ENCODE measurements at regions not wholly inside any gene's neighbourhood (a gene's known extent, or its start where the extent isn't known, plus 50 kb on each side); places are given as distances from the start of the nearest gene placed in this dataset.

GRCh38 chr18:60174832-60175231, 197.7 kb downstream of the MC4R start:
- Histone ChIP-seq H3K36me3 (no peaks in the 10 kb centered on the region), H3K9me3 (no peaks in the 10 kb centered on the region), H3K27me3 (no peaks in the 10 kb centered on the region), H3K4me3 (no peak overlapping the region)
- DNase-seq, result no peak

DNA sequence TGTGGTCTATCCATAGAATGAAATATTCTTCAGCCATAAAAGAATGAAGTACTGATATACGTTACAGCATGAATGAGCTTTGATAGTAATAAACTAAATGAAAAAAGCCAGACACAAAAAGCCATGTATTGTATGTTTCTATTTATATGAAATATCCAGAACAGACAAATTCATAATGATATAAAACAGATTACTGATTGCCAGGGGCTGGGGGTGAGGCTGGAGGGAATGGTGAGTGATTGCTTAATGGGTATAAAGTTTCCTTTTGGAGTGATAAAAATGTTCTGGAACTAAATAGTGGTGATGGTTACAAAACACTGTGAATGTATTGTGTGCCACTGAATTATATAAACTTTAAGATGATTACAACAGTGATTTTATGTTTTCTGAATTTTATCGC, 200.5 kb downstream of the MC4R start:
- no peak overlapping the region for H3K4me3 ChIP-seq

DNA sequence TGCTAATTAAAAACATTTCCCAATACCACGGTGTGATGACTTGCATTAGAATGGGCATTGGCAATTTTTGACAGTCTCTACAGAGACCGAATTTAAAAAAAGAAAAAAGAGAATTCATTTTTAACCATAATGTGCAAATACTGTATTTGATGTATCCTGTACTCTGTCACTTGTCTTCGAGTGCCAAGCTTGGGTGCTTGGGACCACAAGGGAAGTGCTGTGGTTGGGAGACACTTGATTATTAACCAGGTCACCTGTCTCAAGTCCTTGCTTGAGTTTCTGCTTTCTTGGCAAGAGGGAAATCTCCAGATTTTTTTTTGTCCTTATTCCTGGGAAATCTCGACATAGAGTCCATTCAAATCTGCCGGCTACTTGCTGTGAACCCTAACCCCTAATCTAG, 209.0 kb downstream of the MC4R start:
- H3K27me3 ChIP-seq, result no peaks in the 10 kb centered on the region
- H3K4me3 ChIP-seq, result no peak overlapping the region
- no peaks in the 10 kb centered on the region for H3K36me3 ChIP-seq
- no peaks in the 10 kb centered on the region for H3K9me3 ChIP-seq
- no peak for DNase-seq

More for the DNA sequence above, 200.5 kb downstream of the MC4R start:
- DNase-seq, result no peak
- Histone ChIP-seq H3K27me3 (no peaks in the 10 kb centered on the region), H3K9me3 (no peaks in the 10 kb centered on the region), H3K36me3 (no peaks in the 10 kb centered on the region)

- Histone ChIP-seq H3K36me3 (no peaks in the 10 kb centered on the region), H3K9me3 (no peaks in the 10 kb centered on the region), H3K4me3 (no peak overlapping the region), H3K27me3 (no peaks in the 10 kb centered on the region)
- DNase-seq, result no peak
These were observed 210.2 kb downstream of the MC4R start for GRCh38 chr18:60162388-60162787.

- Histone ChIP-seq H3K9me3 (no peaks in the 10 kb centered on the region), H3K36me3 (no peaks in the 10 kb centered on the region), H3K27me3 (no peaks in the 10 kb centered on the region), H3K4me3 (no peak overlapping the region)
- no peak for DNase-seq
These were observed 214.8 kb downstream of the MC4R start for GRCh38 chr18:60157810-60158209.

DNA sequence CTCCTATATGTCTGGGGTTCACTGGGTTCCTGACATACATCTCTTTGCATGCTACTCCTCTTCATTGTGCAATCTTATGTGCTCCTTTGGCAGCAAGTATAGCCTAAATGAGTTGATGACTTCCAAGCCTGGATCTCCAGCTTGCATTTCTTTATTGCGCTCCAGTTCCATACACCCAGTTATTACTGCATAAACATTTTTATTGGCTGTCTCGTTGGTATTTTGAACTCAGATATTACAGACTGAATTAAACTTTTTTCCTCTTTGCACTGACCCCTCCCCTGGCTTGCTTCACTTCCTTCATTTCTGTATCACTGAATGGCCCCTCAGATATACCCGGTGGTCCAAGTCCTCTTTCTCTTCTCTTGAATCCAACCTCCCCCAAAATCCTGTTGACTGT, 219.2 kb downstream of the MC4R start:
- H3K36me3 ChIP-seq, result no peaks in the 10 kb centered on the region
- H3K27me3 ChIP-seq, result no peaks in the 10 kb centered on the region
- H3K4me3 ChIP-seq, result no peak overlapping the region
- no peaks in the 10 kb centered on the region for H3K9me3 ChIP-seq
- DNase-seq, result no peak

DNA sequence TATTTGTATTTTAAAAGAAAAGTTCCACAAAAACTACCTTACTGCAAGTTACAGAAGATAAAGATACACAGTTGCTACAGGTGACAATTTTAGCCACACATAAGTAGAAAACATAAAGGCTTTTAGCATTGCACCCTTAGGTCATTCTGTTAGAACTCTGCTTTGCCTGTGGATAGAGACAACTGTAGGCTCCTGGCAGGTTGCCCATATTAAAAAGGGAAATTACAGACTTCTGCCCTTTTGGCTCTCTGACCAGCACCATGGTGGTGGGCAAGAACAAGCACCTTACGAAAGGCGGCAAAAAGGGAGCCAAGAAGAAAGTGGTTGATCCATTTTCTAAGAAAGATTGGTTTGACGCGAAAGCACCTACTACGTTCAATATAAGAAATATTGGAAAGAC, 223.3 kb downstream of the MC4R start:
- DNase-seq, result no peak
- Histone ChIP-seq H3K36me3 (no peaks in the 10 kb centered on the region), H3K27me3 (no peaks in the 10 kb centered on the region), H3K9me3 (no peaks in the 10 kb centered on the region), H3K4me3 (no peak overlapping the region)

DNA sequence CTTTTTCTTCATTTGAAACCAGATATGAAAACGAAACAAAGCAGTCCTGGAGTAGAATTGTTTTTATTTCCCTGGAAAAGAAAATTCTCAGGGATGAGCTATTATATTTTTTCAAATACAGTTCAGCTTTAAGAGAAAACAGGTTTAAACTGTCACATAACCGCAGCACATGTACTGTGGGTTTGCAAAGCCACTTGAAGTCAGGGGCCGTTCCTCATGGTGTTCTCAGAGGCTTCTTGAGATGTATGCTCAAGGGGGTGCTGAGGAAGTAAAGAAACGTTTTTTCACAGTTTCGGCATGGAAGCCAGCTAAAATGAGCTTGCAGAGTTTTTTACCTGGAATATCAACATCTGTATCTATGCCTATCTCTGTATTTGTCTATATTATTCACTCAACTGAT, 225.3 kb downstream of the MC4R start:
- no peak for DNase-seq
- Histone ChIP-seq H3K27me3 (no peaks in the 10 kb centered on the region), H3K4me3 (no peak overlapping the region), H3K36me3 (no peaks in the 10 kb centered on the region), H3K9me3 (no peaks in the 10 kb centered on the region)

DNA sequence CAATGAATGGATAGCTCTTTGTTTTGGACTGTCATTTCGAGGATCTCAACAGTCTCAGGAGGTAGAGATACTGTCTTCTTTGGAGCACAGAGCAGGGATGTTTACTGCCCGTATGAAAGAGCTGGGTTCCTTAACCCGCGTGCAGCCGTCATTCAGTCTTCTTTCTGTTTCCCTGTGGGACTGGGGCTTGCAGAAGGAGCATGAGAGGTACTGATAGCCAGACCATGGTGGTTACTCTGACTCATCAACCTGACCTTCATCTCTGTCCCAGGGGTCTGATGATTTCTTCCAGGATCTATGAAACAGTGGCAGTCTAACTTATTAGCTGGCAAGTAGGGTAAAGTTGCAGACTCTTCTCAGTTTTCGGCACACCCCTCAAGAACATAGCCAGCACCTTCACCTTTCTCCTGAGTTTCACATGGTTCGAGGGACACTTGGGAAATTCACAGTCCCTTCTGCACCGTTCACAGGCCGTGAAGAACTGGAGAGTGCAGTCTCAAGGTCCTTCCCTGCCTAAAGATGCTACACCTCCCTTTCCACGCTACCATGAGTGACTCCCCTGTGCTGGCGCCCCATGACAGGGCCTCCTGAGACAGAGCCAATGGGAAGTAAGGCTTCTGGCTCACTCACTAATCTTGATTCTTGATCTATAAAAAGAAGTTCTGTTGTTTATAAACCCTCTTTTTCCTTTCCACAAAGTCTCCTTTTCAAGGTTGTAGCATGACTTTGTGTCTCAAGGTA, 226.2 kb downstream of the MC4R start:
- no peak overlapping the region for H3K4me3 ChIP-seq
- no peak for DNase-seq
- H3K9me3 ChIP-seq, result no peaks in the 10 kb centered on the region

DNA sequence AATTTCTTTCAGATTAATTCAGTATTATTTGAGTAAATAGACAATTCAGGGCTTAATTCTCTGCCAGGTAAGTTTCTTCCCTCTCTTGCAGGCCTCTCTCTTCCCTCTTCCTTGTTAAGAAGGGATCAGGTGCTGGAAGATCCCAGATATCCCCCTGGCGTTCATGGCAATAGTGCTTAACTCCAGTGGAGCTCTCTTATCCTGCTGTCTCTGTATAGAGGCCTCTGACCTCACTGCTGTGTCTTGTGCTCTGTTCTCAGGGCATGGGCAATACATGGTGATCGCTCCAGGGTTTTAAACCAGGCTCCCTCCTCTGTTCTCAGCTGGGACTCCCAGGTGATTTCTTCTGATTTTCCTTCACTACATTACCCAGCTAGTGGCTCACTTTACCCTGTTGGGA, 226.8 kb downstream of the MC4R start:
- DNase-seq, result no peak
- Histone ChIP-seq H3K4me3 (no peak overlapping the region), H3K27me3 (no peaks in the 10 kb centered on the region), H3K9me3 (no peaks in the 10 kb centered on the region), H3K36me3 (no peaks in the 10 kb centered on the region)

More for the DNA sequence above, 226.2 kb downstream of the MC4R start:
- Histone ChIP-seq H3K36me3 (no peaks in the 10 kb centered on the region), H3K27me3 (no peaks in the 10 kb centered on the region)

- H3K4me3 ChIP-seq, result no peak overlapping the region
- no peaks in the 10 kb centered on the region for H3K9me3 ChIP-seq
- no peaks in the 10 kb centered on the region for H3K27me3 ChIP-seq
- H3K36me3 ChIP-seq, result no peaks in the 10 kb centered on the region
- no peak for DNase-seq
These were observed 235.0 kb downstream of the PMAIP1 start for GRCh38 chr18:60134806-60135205.

DNA sequence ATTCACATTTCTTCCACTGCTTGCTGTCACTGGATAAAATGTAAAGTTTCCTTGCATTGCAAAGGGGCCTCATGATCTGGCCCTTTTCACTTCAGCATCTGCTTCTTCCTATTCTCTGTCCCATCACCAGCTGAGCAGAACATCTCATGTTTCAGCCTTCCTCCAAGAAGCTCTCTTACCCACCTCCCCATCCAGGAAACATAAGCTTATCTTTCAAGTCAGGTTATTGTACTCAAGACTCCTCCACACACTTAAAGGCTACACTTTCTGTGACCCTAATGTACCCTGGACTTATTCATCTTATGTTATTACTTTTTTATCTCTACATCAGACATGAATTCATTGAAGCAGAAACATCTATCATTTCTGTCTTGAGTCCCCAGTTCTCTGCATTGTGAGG, 230.5 kb downstream of the PMAIP1 start:
- Histone ChIP-seq H3K27me3 (no peaks in the 10 kb centered on the region), H3K9me3 (no peaks in the 10 kb centered on the region), H3K36me3 (no peaks in the 10 kb centered on the region), H3K4me3 (no peak overlapping the region)
- DNase-seq, result no peak

- H3K27me3 ChIP-seq, result no peaks in the 10 kb centered on the region
- H3K4me3 ChIP-seq, result no peak overlapping the region
- no peaks in the 10 kb centered on the region for H3K36me3 ChIP-seq
- H3K9me3 ChIP-seq, result no peaks in the 10 kb centered on the region; the same call in 1 of the 2 replicates
- DNase-seq, result no peak
These were observed 223.2 kb downstream of the PMAIP1 start for GRCh38 chr18:60123031-60123430.

DNA sequence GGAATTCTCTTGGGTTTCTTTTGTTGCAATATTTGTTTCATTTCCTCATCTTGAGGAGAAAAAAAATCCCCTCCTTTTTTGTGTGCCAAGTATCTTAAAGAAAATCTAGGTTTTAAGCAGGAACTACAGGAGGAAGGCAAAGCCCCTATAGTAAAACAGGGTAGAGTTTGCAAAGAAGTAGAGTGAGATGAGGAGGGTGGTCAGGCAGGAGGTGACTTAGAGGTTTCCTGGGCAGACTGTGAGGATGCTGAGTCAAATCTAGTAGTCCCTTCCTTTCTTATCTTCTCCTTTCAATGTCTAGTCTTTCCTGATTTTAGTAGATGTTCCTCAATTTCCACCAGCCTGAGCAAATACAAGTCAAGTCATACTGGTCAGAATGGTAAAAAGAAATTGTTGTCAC, 222.5 kb downstream of the PMAIP1 start:
- Histone ChIP-seq H3K27me3 (no peaks in the 10 kb centered on the region), H3K4me3 (no peak overlapping the region), H3K36me3 (no peaks in the 10 kb centered on the region), H3K9me3 (no peaks in the 10 kb centered on the region; the same call in 1 of the 2 replicates)
- DNase-seq, result no peak

- Histone ChIP-seq H3K9me3 (no peaks in the 10 kb centered on the region; the same call in 1 of the 2 replicates), H3K27me3 (no peaks in the 10 kb centered on the region), H3K4me3 (no peak overlapping the region), H3K36me3 (no peaks in the 10 kb centered on the region)
- no peak for DNase-seq
These were observed 220.5 kb downstream of the PMAIP1 start for GRCh38 chr18:60120231-60120750.

DNA sequence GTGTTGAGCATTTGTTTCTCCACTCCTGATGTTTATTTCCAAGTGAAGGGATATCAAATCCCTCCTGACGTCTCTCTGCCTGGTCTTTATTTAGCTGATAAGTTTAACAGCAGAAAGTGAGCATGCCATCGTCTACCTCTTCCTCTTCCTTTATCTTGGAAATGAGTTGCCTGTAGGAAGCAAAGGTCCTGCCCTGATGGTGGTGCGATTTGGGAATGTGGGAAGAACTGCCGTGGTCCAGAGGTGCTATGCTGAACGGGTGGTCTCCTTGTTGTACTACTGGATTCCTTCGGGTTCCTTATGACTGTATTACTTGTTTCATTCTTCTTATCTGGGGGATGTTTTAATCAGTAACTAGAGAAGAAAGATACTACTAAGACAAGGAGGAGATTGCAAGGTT, 217.5 kb downstream of the PMAIP1 start:
- no peaks in the 10 kb centered on the region for H3K27me3 ChIP-seq
- no peaks in the 10 kb centered on the region for H3K36me3 ChIP-seq
- H3K4me3 ChIP-seq, result no peak overlapping the region
- no peaks in the 10 kb centered on the region; the same call in 1 of the 2 replicates for H3K9me3 ChIP-seq
- no peak for DNase-seq

DNA sequence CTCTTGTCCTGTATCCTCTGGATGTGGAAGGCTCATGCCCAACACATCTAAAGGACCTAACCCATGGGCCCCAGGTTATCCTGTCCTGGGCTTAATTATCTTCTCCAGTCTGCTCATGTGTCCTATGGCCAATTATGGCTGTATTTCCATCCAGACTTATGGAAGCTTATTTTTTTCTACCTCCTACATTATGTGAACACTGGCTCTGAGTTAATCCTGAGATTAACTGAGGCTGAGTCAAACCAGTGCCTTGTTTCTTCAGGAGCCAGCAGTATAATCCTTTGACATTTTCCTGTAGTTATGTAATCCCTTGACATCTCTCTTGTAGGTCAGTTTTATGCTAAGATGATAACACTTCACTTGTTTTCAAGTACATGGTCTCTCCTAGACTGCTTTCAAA, 213.6 kb downstream of the PMAIP1 start:
- Histone ChIP-seq H3K9me3 (no peaks in the 10 kb centered on the region), H3K4me3 (no peak overlapping the region), H3K27me3 (no peaks in the 10 kb centered on the region), H3K36me3 (no peaks in the 10 kb centered on the region)
- no peak for DNase-seq

DNA sequence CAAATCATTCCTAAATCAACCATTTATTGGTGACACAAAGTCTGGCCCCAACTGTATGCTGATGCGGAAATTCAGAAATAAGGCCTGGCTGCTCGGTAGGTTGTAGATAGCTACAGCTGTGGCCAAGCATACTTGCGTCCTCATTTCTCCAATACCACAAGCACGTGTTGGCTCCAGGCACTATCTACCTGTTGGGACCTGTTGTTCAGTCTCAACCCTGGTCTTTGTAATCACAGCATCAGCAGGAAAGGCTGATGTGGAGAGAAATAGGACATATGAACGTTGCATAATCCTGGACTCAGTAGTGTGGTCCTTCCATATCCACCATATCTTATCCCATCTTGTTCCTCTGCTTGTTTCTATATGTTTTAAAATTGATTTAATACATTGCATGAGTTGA, 212.6 kb downstream of the PMAIP1 start:
- no peak for DNase-seq
- Histone ChIP-seq H3K9me3 (no peaks in the 10 kb centered on the region), H3K4me3 (no peak overlapping the region), H3K27me3 (no peaks in the 10 kb centered on the region), H3K36me3 (no peaks in the 10 kb centered on the region)

All from MG63 (cell line).